GF-D8 (cell line): ENCODE measurements at regions not wholly inside any gene's neighbourhood (a gene's known extent, or its start where the extent isn't known, plus 50 kb on each side); places are given as distances from the start of the nearest gene placed in this dataset.
"Not testable (repeated sequence)": the region's sequence is repeated elsewhere in the genome, so short reads cannot be mapped to it uniquely, and the experiment has no call there.

Experiments
- DNase-seq: peaks from one replicate; lab custom pipeline; 2025; lab: John Stamatoyannopoulos, UW

DNA sequence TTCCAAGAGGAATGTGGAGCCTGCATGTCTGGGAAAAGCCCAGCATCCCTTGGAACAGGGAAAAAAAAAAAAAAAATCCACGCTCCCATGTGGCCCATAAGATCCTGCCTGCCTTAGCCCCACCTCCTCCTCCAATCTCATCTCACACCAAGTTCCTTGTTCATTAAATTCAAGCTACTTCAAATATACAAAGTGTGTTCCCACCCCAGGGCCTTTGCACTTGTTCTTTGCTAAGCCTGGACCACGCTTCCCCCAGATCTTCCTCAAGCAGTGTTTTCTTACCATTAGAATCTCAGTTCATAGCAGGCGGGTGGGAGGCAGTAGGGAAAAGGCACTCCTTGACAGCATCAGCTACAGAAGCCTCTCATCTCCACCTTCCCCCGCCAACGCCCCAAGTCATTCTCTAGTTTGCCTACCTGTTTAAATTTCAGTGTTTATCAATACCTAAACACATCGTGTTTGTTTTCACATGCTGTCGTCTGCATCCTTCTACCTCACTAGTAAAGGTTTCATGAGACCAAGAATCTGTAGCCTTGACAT, 262.8 kb downstream of the FGFR2 start:
- DNase-seq, result no peak

DNA sequence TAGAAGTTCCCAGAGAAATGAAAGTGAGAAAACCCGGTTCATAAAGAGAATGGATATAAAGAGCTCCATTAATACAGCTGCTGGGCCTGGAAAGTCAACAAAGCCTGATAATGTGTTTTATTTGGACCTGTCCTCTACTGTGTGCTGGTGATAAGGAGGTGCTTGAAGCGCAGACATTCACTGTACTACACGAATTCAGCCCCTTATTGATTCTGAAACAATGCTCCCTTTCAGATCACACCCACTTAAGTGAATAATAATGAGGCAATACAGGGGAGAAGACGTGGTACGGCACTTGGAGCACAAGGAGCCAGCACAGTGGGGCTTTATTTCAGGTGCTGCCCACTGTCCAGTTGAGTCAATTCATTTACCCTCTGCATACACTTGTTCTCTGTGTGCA, 260.8 kb downstream of the FGFR2 start:
- no peak for DNase-seq

DNA sequence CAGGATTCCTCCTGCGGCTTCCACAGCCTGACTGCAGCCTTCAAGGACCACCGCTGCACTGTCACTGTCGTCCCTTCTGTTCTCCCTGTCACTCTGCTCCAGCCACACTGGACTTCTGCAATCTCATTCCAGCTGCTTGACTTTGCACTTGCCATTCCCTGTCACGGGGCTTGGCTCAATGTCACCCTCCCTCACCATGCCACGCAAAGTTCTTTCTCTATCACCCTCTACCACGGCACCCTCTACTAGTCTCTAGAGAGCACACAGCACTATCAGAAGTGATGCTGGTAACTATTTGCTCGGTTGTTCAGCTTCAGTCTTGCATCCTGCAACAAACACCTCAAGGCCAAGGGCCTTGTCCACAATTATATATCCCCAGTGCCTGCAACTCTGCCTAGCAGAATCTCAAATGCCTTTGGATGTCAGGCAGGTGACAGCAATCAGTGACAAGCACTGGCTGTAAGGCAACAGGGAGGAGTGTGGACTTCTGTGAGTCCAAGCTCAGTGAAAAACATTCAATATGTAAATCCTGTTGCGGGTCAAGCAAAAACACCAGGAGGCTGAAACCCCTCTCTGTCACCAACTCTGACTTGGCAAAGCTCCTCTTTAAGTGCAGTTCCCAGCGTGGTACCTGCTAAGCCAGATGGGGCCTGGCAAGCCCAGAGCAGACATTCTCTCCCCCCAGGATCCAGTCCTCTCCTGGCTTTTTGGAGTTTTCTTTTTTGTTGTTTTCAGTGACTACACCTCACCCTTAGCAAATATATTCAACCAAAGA, 259.9 kb downstream of the FGFR2 start:
- no peak for DNase-seq

GRCh38 chr10:121339114-121339513, 259.1 kb downstream of the FGFR2 start:
- DNase-seq, result no peak

- DNase-seq, result no peak
Measured at GRCh38 chr10:121340271-121340831, 257.9 kb downstream of the FGFR2 start.

DNA sequence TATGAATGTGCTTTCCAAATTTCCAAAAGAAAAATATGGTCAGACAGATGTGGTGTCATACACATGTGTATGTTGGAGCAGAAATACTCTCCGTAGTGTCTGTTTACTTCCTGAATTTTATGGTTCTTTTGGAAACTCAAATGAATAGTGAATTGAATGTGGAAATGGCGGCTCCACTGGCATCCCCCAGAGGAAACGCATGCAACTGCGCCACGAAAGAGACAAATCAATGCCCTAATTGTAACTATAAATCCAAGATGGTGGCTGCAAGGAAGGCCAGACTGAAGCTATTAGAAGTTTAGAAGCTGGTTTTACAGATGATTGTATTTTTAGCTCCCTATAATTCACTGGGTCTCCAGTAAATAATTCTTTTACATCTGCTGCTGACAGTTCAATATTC, 246.7 kb downstream of the FGFR2 start:
- no peak for DNase-seq

- no peak for DNase-seq
Measured at GRCh38 chr10:121352231-121352855, 245.9 kb downstream of the FGFR2 start.

- no peak for DNase-seq
Measured at GRCh38 chr10:121355161-121355560, 243.1 kb downstream of the FGFR2 start.

DNA sequence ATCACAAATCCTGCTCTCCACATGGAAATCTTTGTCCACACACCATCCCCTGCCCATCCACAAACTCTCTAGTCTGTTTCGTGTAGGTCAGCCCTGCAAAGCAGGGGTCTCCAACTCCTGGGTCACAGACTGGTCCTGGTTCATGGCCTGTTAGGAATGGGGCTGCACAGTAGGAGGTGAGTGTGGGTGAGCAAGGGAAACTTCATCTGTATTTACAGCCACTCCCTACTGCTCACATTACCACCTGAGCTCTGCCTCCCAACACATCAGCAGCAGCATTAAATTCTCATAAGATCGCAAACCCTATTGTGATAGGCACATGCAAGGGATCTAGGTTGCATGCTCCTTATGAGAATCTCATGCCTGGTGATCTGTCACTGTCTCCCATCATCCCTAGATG, 242.1 kb downstream of the FGFR2 start:
- no peak for DNase-seq

DNA sequence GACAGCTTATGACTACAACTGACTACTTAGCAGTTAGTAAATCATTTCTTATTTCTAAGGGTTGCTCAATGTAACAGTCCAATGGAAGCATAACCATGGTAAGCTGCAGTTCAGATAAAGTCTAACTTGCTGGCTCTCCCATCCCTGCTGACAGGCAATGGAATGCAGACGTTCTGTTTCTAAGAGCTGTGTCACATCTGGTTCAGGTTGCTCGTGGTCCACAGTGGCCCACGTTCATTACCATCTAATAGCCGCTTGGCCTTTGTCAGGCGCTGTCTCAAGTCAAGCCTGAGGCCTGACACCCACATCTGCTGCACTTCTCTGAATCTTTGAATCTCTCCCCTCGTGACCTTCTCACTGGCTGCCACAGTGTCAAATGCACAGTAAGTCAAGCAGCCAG, 240.8 kb downstream of the FGFR2 start:
- DNase-seq, result no peak

- DNase-seq, result no peak
Measured at GRCh38 chr10:121362026-121362425, 236.2 kb downstream of the FGFR2 start.

DNA sequence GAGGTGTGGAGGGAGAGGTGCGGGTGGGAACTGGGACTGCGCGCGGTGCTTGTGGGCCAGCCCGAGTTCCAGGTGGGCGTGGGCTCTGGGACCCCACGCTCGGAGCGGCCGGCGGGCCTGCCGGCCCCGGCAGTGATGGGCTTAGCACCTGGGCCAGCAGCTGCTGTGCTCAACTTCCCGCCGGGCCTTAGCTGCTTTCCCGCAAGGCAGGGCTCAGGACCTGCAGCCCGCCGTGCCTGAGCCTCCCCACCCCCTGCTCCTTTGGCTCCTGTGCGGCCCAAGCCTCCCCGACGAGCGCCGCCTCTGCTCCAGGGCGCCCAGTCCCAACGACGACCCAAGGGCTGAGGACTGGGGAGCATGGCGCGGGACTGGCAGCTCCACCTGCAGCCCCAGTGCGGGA, 232.7 kb downstream of the FGFR2 start:
- DNase-seq, result no peak

- no peak for DNase-seq
Measured at GRCh38 chr10:121368347-121369025, 229.8 kb downstream of the FGFR2 start.

DNA sequence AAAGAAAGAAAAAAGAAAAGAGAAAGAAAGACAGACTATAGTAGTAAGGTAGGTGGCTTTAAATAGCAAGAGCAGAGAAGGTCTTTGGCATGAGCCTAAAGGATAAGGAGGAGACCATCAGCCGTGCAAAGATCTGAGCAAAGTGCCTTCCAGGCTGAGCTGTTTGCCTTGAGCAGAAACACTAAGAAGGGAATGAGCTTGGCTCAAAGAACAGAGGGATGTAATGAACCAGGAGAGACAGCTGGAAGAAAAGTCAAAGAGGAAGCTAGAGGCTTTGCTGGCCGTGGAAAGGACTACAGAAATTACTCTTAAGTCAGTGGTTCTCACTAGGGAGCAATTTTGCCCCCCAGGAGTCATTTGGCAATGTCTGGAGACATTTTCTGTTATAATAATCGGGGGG, 228.6 kb downstream of the FGFR2 start:
- DNase-seq, result no peak

DNA sequence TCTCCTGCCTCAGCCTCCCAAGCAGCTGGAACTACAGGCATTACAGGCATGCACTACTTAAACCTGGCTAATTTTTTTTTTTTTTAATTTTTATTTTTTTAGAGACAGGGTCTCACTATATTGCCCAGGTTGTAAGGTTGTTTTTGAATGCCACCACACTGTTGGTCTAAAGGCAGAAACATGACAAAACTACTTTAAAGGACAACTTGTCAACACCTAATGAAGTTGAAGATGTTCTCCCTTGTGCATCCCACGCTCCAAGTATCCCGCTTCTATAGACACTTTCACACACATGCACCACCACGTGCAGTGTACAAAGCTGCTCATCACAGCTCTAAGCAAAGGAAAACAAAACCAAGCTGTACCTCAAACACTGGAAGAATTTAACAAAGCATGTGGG, 226.4 kb downstream of the FGFR2 start:
- no peak for DNase-seq

- DNase-seq, result no peak
Measured at GRCh38 chr10:121373411-121373810, 224.8 kb downstream of the FGFR2 start.

- DNase-seq, result no peak
Measured at GRCh38 chr10:121374121-121374520, 224.1 kb downstream of the FGFR2 start.

DNA sequence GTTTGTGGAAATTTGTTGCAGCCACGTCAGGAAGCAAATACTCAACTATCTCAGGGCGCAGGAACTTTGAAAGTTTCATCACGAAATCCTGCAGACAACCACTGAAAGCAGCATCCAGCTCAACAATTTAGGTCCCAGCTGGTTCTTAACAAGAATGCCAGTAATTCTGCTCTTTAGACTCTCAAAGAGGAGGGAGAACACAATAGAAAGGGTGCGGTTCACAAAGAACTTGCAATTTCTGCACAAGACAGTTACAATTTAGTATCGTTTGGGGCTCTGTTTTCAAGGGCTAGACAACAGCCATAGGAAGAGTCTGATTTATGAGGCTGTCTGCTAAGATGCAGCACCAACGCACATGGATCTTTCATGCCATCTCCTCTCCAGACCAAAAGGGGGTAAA, 223.1 kb downstream of the FGFR2 start:
- no peak for DNase-seq

DNA sequence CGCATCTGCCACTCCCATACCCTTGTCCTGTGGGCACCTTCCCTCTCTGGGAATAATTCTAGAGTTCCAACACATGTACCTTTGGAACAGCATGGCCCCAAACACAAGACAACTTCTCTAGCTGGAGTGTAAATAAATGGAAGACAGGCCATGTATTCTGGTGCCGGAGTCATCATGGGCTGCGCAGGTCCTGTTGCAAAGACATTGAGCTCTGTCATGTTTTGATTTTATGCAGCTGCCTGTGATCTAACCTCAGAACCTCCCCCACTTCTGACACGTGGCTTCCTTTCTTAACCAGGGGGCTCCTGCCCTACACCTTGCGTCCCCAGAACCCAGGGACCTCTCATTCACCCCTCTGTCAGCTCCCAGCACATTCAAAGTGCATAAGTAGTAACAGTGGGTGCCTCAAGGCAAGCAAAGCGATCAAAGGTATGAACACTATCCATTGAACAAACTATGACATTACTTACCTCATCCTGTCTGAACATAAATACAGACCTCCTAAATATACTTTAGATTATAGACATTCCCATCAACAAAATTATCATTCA, 219.9 kb downstream of the FGFR2 start:
- no peak for DNase-seq

DNA sequence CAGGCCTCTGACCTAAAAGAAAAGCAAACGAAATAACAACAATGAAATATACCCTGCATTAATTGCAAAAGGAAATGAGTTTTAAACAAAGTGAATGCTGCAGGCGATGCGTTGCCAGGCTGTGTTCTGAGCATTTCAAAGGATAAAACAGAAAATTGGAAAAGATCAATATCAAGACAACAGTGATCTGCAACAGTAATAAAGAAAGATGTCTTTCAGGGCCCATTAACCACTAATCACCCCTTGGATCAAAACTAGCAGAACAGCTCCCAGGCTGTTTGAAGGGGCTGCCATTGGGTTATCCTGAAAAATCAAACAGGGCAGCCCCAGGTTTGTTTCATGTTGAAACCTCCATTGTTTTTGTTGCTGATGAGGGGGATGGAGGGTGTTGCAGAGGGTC, 219.2 kb downstream of the FGFR2 start:
- no peak for DNase-seq

DNA sequence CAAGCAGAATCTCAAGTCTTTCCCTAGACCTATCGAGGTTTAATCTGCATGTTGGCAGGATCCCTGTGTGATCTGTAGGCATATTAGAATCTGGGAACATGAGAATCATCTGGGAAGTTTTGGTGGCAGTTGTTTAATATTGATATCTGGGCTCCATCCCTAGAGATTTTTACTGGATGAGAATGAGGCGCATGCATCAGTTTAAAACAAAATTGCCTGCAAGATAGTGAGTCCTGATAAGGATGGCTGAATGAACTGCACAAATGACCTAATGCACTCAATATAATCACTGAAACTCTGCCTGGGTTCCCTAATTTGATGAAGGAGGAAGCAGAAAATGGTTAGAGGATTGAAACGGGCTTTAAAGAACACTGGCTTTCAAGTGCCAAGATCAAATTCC, 218.0 kb downstream of the FGFR2 start:
- DNase-seq, result no peak

DNA sequence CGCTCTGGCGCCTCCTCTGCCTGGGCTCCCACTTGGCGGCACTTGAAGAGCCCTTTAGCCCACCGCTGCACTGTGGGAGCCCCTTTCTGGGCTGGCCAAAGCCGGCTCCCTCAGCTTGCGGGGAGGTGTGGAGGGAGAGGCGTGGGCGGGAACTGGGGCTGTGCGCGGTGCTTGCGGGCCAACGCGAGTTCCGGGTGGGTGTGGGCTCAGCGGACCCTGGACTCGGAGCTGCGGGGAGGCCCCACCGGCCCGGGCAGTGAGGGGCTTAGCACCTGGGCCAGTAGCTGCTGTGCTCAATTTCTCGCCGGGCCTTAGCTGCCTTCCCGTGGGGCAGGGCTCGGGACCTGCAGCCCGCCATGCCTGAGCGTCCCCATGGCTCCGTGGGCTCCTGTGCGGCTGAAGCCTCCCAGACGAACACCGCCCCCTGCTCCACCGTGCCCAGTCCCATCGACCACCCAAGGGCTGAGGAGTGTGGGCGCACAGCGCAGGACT, 216.2 kb downstream of the FGFR2 start:
- not testable (repeated sequence) for DNase-seq
